GM12878 (cell line): ENCODE measurements at regions not wholly inside any gene's neighbourhood (a gene's known extent, or its start where the extent isn't known, plus 50 kb on each side); places are given as distances from the start of the nearest gene placed in this dataset.

ENCODE experiments used
- CHD1 ChIP-seq: IDR thresholded peaks from 2 replicates; pipeline ENCODE4 v1.6.1; 2012; ENCODE audit warnings: low read depth, low read length, improper control_type of control experiment
- CUX1 ChIP-seq: IDR thresholded peaks from 2 replicates; pipeline ENCODE4 v1.6.1; 2012; ENCODE audit warnings: improper control_type of control experiment, low read depth, low read length; ENCODE audit not compliant: insufficient replicate concordance
- EED ChIP-seq: sonication (generic); IDR thresholded peaks from 2 replicates; pipeline ENCODE4 v1.6.1; 2016; ENCODE audit warnings: antibody characterized with exemption, low read depth
- IKZF2 ChIP-seq, 2 experiments: fragments of 450-650 bp; IDR thresholded peaks; 2 replicates each; pipeline ENCODE4 v1.6.1; 2017; ENCODE audit warnings: mild to moderate bottlenecking in 2 of 2, moderate library complexity in 2 of 2
- PML ChIP-seq: IDR thresholded peaks from 2 replicates; pipeline ENCODE4 v1.6.1; 2012; ENCODE audit warnings: low read length, inconsistent platforms
- RAD21 ChIP-seq: IDR thresholded peaks from 2 replicates; pipeline ENCODE4 v1.6.1; 2011; ENCODE audit warnings: mild to moderate bottlenecking, low read depth, low read length, moderate library complexity; ENCODE audit not compliant: insufficient read depth
- RUNX3 ChIP-seq: IDR thresholded peaks from 2 replicates; pipeline ENCODE4 v1.6.1; 2012; ENCODE audit warnings: low read length, inconsistent platforms
- SMC3 ChIP-seq: IDR thresholded peaks from 2 replicates; pipeline ENCODE4 v1.6.1; 2011; ENCODE audit warnings: low read length, improper control_type of control experiment, borderline replicate concordance
- WRNIP1 ChIP-seq: IDR thresholded peaks from 2 replicates; pipeline ENCODE4 v1.6.1; 2011; ENCODE audit warnings: low read depth, low read length, improper control_type of control experiment, borderline replicate concordance
- ZNF24 ChIP-seq: fragments of 450-650 bp; IDR thresholded peaks from 2 replicates; pipeline ENCODE4 v1.6.1; 2017; ENCODE audit warnings: antibody characterized with exemption, mild to moderate bottlenecking
- ZNF592 ChIP-seq: fragments of 450-650 bp; IDR thresholded peaks from 2 replicates; pipeline ENCODE4 v1.6.1; 2017; ENCODE audit warnings: mild to moderate bottlenecking, moderate library complexity
- ZNF622 ChIP-seq: fragments of 450-650 bp; IDR thresholded peaks from 2 replicates; pipeline ENCODE4 v1.6.1; 2017; ENCODE audit warnings: mild to moderate bottlenecking, inconsistent platforms

GRCh38 chr12:31853977-31854376 is 105.2 kb upstream of the RESF1 start (continued):
- no peak for TF ChIP-seq ZNF24
- TF ChIP-seq CUX1 = no peak
- TF ChIP-seq RUNX3 = no peak
- TF ChIP-seq CHD1 = no peak
- TF ChIP-seq PML = no peak
- TF ChIP-seq ZNF622 = no peak
- no peak for TF ChIP-seq IKZF2 (IDR thresholded peaks at IDR 0.05)
- no peak for TF ChIP-seq ZNF592
- TF ChIP-seq WRNIP1 = no peak
- TF ChIP-seq SMC3 = no peak
- no peak for TF ChIP-seq RAD21
- TF ChIP-seq EED = no peak
